Endodermal cell (in vitro differentiated cells): ENCODE measurements at regions not wholly inside any gene's neighbourhood (a gene's known extent, or its start where the extent isn't known, plus 50 kb on each side); places are given as distances from the start of the nearest gene placed in this dataset.

ENCODE experiments used
- DNase-seq: peaks from one replicate; pipeline ENCODE4 v3.0.0-alpha.2; 2017
- H3K27ac ChIP-seq: 2 replicates; pipeline ENCODE4 v1.5.1; 2013; ENCODE audit warnings: mild to moderate bottlenecking, low read depth, low read length, moderate library complexity
- H3K27me3 ChIP-seq: 2 replicates; pipeline ENCODE4 v1.6.1; 2013; ENCODE audit warnings: mild to moderate bottlenecking, low read length, moderate library complexity; ENCODE audit not compliant: insufficient read depth, control insufficient read depth, poor library complexity, severe bottlenecking
- H3K36me3 ChIP-seq: 2 replicates; pipeline ENCODE4 v1.7.0; 2013; ENCODE audit warnings: mild to moderate bottlenecking, low read length, moderate library complexity; ENCODE audit not compliant: control insufficient read depth, insufficient read depth
- H3K4me1 ChIP-seq: one replicate; pipeline ENCODE4 v1.7.0; 2013; ENCODE audit warnings: low read length; ENCODE audit not compliant: control insufficient read depth, insufficient read depth
- H3K4me3 ChIP-seq: 2 replicates; pipeline ENCODE4 v1.5.1; 2013; ENCODE audit warnings: mild to moderate bottlenecking, low read length, moderate library complexity
- H3K9ac ChIP-seq: 2 replicates; pipeline ENCODE4 v1.6.1; 2013; ENCODE audit warnings: mild to moderate bottlenecking, low read length, moderate library complexity; ENCODE audit not compliant: poor library complexity, severe bottlenecking; ENCODE audit errors: extremely low read depth
- H3K9me3 ChIP-seq: 2 replicates; pipeline ENCODE4 v1.6.1; 2013; ENCODE audit warnings: mild to moderate bottlenecking, low read length, moderate library complexity; ENCODE audit not compliant: control insufficient read depth
- H3K27ac Mint-ChIP-seq: 2 replicates; pipeline ENCODE4 v1.8.0; 2020; ENCODE audit warnings: mixed read lengths
- H3K27me3 Mint-ChIP-seq: 2 replicates; pipeline ENCODE4 v1.8.0; 2021; ENCODE audit warnings: mild to moderate bottlenecking, mixed read lengths; ENCODE audit not compliant: insufficient read depth
- H3K36me3 Mint-ChIP-seq: 2 replicates; pipeline ENCODE4 v1.8.0; 2020; ENCODE audit warnings: low read depth, mixed read lengths
- H3K4me1 Mint-ChIP-seq: 2 replicates; pipeline ENCODE4 v1.8.0; 2020; ENCODE audit warnings: mixed read lengths
- H3K4me3 Mint-ChIP-seq: 2 replicates; pipeline ENCODE4 v1.8.0; 2020; ENCODE audit warnings: mild to moderate bottlenecking, moderate library complexity, mixed read lengths
- H3K9me3 Mint-ChIP-seq: 2 replicates; pipeline ENCODE4 v1.8.0; 2020; ENCODE audit warnings: mild to moderate bottlenecking, mixed read lengths
- CTCF ChIP-seq: fragments of 200-600 bp; sonication (generic); conservative IDR thresholded peaks from 2 replicates; pipeline ENCODE4 v1.5.0; 2021; ENCODE audit warnings: antibody characterized with exemption, mild to moderate bottlenecking
- WGBS, 2 experiments: methylation state at CpG; one replicate each; pipeline versions ENCODE4 v1.1.5 to v1.1.7; 2013; ENCODE audit warnings: missing lambda C conversion rate in 2 of 2, mixed read lengths in 1 of 2; ENCODE audit not compliant: insufficient coverage in 1 of 2, insufficient read length in 1 of 2; 5-methylcytosine and 5-hydroxymethylcytosine counted together

GRCh38 chr7:72494807-72495206 is 82.7 kb upstream of the CALN1 start:
- Histone ChIP-seq H3K9ac (no peak overlapping the region), H3K9me3 (peaks cover 11% of the 10 kb centered on the region), H3K36me3 (no peaks in the 10 kb centered on the region), H3K27ac (no peak overlapping the region), H3K27me3 (no peaks in the 10 kb centered on the region), H3K4me1 (no peaks in the 10 kb centered on the region), H3K4me3 (no peak overlapping the region)
- no peaks in the 10 kb centered on the region for H3K36me3 Mint-ChIP-seq
- no peaks in the 10 kb centered on the region for H3K4me1 Mint-ChIP-seq
- H3K27me3 Mint-ChIP-seq: no peaks in the 10 kb centered on the region
- no peak overlapping the region for H3K27ac Mint-ChIP-seq
- DNase-seq: no peak
- TF ChIP-seq CTCF: no peak
- WGBS, 2 experiments: 88 to 90% methylated on average over 1 to 2 of the region's 2 CpGs
- peaks cover 14% of the 10 kb centered on the region for H3K9me3 Mint-ChIP-seq
- H3K4me3 Mint-ChIP-seq: no peak overlapping the region

DNA sequence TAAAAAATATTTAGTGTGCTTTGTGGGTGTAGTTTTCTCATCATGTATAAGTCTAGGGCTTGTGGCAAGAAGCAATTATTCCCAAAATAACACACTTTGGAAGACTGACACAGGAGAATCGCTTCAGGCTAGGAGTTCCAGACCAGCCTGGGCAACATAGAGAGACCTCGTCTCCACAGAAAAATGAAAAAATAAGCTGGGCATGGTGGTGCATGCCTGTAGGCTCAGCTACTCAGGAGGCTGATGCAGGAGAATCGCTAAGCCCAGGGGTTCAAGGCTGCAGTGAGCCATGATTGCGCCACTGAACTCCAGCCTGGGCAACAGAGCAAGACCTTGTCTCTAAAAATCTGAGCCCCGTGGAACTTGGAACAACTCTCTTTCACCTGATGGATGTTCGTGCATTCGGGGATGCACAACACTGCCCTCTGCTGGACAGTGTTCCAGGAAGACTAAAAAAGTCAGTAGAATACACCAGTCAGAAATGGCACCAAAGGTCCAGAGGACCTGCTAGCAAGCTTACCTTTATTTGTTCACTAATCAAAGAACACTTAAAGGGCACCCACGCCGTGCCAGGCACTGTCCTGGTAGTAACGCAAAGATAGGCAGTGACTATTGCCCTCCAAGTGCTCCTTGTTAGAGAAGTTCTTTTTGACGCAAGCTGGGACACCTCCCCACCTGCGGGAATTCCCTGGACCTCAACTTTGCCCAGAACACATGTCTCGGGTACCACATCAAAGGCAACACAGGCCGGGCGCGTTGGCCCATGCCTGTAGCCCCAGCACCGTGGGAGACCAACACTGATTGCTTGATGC is 81.9 kb upstream of the CALN1 start:
- Histone ChIP-seq H3K36me3 (no peaks in the 10 kb centered on the region), H3K4me3 (no peak overlapping the region), H3K9ac (no peak overlapping the region), H3K27me3 (no peaks in the 10 kb centered on the region), H3K9me3 (peaks cover 11% of the 10 kb centered on the region), H3K4me1 (no peaks in the 10 kb centered on the region), H3K27ac (no peak overlapping the region)
- Mint-ChIP-seq H3K4me3 (no peak overlapping the region), H3K4me1 (no peaks in the 10 kb centered on the region), H3K27me3 (no peaks in the 10 kb centered on the region), H3K27ac (no peak overlapping the region), H3K9me3 (peaks cover 14% of the 10 kb centered on the region), H3K36me3 (no peaks in the 10 kb centered on the region)
- peak; percentile 91 for DNase-seq
- 60 to 65% methylated on average over 16 to 17 of the region's 17 CpGs for WGBS, 2 experiments
- peak; percentile 89 for TF ChIP-seq CTCF

GRCh38 chr7:72492461-72493065 is 80.4 kb upstream of the CALN1 start:
- Mint-ChIP-seq H3K4me3 (no peak overlapping the region), H3K27ac (no peak overlapping the region), H3K9me3 (peaks cover 7% of the 10 kb centered on the region), H3K27me3 (peaks cover 4% of the 10 kb centered on the region), H3K4me1 (no peaks in the 10 kb centered on the region), H3K36me3 (no peaks in the 10 kb centered on the region)
- TF ChIP-seq CTCF: no peak
- WGBS, 2 experiments: 80 to 93% methylated on average over 8 to 12 of the region's 12 CpGs
- Histone ChIP-seq H3K27ac (no peak overlapping the region), H3K9me3 (peaks cover under 1% of the 10 kb centered on the region), H3K4me1 (no peaks in the 10 kb centered on the region), H3K27me3 (no peaks in the 10 kb centered on the region), H3K4me3 (no peak overlapping the region), H3K9ac (no peak overlapping the region), H3K36me3 (no peaks in the 10 kb centered on the region)
- no peak for DNase-seq
